ENCODE measurements at regions not wholly inside any gene's neighbourhood (a gene's known extent, or its start where the extent isn't known, plus 50 kb on each side); places are given as distances from the start of the nearest gene placed in this dataset.

DNA sequence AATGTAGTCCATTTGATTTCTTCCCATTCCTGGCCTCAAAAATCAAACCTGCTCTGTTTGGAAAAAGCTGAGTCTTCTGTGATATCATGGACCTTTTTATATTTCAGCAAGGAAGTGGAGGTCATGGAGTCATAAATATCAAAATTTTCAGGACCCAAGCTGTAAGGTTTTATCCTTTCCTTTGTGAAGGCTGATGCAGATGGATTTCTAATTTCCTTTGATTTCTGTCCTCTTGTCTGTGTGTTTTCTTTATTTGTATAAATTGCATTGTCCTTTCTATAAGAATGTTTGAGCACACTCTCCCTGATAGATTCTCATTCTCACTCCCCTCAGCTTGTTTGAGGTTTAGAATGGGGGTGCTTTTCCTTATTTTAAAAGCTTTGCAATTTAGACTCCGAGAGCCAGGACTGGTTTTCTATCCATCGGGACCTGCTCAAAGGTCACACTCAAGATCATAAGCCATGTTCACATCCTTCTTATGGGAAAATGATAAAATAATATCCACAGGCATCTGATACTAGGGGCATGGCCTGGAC is 127.4 kb upstream of the TMEM161B start:
- TF ChIP-seq, protein P1, sequence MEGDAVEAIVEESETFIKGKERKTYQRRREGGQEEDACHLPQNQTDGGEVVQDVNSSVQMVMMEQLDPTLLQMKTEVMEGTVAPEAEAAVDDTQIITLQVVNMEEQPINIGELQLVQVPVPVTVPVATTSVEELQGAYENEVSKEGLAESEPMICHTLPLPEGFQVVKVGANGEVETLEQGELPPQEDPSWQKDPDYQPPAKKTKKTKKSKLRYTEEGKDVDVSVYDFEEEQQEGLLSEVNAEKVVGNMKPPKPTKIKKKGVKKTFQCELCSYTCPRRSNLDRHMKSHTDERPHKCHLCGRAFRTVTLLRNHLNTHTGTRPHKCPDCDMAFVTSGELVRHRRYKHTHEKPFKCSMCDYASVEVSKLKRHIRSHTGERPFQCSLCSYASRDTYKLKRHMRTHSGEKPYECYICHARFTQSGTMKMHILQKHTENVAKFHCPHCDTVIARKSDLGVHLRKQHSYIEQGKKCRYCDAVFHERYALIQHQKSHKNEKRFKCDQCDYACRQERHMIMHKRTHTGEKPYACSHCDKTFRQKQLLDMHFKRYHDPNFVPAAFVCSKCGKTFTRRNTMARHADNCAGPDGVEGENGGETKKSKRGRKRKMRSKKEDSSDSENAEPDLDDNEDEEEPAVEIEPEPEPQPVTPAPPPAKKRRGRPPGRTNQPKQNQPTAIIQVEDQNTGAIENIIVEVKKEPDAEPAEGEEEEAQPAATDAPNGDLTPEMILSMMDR (IDR thresholded peaks at IDR 0.05; ENCODE audit: borderline replicate concordance, insufficient read depth, low read depth, low read length) = no peak
- no peak overlapping the region for H3K4me3 ChIP-seq (ENCODE audit: low read depth, low read length)

DNA sequence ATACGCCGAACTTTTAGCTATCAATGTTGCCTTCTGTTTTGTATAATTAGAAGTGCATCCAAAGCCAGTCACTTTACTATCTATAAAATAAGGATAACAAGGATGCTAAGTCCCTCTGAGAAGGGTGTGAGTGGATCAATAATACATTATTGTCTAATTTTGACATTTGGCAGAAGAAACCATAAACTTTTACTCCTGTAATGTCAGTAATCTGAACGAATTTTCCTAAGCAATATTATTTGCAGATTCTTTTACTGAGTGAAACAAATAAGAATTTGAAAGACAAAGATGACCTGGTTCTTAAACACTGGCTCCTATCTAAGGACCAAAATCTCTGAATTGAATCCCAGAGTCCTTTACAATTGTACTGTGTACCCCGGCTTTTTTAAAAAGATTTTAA is 126.6 kb upstream of the TMEM161B start:
- TF ChIP-seq, protein P1 (IDR thresholded peaks at IDR 0.05; ENCODE audit: borderline replicate concordance, insufficient read depth, low read depth, low read length) = no peak

DNA sequence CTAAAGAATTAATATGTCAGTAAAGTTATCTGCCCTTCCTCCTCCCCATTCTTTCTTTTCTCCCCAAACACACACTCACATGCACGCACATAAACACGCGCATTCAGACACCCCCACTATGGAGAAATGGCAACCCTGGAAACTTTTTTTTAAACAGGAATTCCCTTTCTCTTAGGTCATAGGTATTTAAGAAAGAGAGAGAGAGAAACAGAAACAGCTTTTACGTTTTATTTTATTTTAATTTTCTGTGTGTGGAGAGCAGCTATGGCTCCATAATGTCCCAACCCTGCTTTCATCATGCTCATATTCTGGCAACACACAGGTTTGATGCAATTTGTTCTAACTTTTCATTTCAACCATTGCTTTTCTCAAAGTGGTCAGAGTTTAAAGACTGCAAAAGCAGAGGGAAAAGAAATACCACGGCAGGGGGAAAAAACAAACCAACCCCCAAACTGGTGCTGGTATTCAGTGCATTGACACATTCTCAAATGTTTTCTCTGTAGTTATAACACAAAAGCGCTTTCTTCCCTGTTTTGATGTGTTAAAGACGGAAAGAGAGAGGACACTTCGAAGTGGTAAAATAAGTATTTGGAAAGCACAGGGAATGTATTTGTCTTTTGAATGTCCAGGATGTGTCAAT is 126.0 kb upstream of the TMEM161B start:
- TF ChIP-seq, protein P1 (IDR thresholded peaks at IDR 0.05; ENCODE audit: borderline replicate concordance, insufficient read depth, low read depth, low read length) = no peak
- H3K4me3 ChIP-seq (ENCODE audit: low read depth, low read length) = no peak overlapping the region

More for the DNA sequence above, 126.6 kb upstream of the TMEM161B start:
- H3K4me3 ChIP-seq (ENCODE audit: low read depth, low read length) = no peak overlapping the region

DNA sequence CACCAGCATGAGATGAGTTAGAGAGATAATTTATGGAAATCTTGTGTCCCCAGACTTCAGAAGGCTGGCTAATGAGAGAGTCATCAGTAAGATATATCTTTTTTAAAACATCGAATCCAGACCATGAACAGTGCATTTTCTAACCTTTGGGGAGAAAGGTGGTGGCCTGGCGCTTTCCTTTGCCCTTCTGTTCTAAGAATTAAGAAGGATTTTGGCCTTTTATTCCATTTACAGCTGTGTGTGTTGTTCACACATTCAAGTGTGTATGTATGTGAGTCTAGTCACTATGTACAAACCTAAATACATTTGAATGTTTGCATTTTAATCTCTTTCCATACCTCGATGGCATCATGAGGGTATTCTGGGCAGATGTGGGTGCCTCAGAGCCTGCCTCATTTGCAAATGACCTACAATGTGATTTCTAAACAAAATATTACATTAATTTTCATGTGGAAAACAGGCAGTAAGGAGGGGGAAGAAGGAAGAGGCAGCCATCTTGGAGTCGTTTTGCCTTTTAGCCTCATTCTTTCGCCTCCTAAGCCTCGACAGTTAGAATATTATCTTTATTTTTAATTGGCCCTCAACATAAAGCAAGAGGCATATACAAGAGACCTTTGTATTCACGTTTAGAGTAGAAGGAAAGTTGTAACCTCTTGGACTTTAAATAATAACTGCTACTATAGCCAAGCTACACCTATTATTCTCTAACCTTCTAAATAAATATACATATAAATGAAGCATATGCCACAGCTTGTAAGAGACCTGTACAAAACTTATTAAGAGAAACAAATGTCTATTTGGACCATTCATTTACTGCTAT is 125.3 kb upstream of the TMEM161B start:
- TF ChIP-seq, protein P1 (IDR thresholded peaks at IDR 0.05; ENCODE audit: borderline replicate concordance, insufficient read depth, low read depth, low read length) = no peak
- no peak overlapping the region for H3K4me3 ChIP-seq (ENCODE audit: low read depth, low read length)

DNA sequence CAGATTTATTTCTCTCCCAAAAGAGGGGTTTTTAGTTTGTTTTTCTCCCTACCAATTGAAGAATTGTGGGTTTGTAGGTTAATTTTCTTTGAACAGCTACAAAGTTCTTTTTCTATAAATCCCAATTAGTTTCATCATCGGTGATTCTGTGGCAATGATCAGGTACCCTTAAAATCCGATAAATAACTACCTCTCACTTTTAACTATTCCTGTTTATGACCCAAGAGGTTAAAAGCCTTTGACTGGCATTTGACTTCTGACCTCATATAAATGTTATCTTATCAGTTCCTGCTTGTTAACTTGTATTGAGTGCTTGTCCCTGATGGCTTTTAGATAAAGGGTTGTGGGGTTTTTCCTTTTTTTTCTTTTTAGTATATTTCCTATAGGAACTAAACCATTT is 124.4 kb upstream of the TMEM161B start:
- TF ChIP-seq, protein P1 (IDR thresholded peaks at IDR 0.05; ENCODE audit: borderline replicate concordance, insufficient read depth, low read depth, low read length) = no peak
- no peak overlapping the region for H3K4me3 ChIP-seq (ENCODE audit: low read depth, low read length)

DNA sequence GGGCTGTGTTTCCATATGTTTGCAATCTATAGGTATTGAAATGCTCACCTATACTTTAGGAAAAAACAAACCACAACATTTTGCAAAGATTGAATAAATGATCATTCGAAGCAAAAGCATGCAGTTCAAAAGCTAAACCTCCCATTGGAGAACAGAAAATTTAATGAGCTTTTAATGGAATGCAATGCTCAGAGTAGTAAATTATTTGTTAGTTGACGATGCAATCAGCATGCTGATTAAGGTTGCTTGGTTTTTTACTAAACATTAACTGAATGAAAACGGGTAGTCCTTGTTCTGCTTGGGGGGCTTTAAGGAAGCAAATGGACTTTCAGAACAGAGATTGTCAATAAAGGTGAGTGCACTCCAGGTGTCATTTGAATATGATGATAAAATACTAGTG is 123.3 kb upstream of the TMEM161B start:
- H3K4me3 ChIP-seq (ENCODE audit: low read depth, low read length) = no peak overlapping the region
- TF ChIP-seq, protein P1 (IDR thresholded peaks at IDR 0.05; ENCODE audit: borderline replicate concordance, insufficient read depth, low read depth, low read length) = no peak
